Cardiac septum (tissue), 1 donor: ENCODE measurements at regions not wholly inside any gene's neighbourhood (a gene's known extent, or its start where the extent isn't known, plus 50 kb on each side); places are given as distances from the start of the nearest gene placed in this dataset.

Source experiments
- DNase-seq: peaks from one replicate; pipeline ENCODE4 v3.0.0-alpha.2; 2020; ENCODE audit warnings: low spot score
- intact Hi-C: fragments of 100-400 bp; cut with DNase I; formaldehyde crosslinking; loops from one replicate; pipeline ENCODE4 v1.14.0; 2022
- donor health status: DM: no; HTN: no; CAD: no.

- no peak for DNase-seq
These were observed 1703.1 kb upstream of the FLRT2 start for GRCh38 chr14:83826838-83827237.

GRCh38 chr14:83827383-83827782 lies 1702.6 kb upstream of the FLRT2 start:
- intact Hi-C loops, result no loop called here

More at GRCh38 chr14:83826838-83827237, 1703.1 kb upstream of the FLRT2 start:
- intact Hi-C loops, result no loop called here

GRCh38 chr14:83828406-83828805 lies 1701.5 kb upstream of the FLRT2 start:
- intact Hi-C loops, result no loop called here
- DNase-seq, result no peak

More at GRCh38 chr14:83827383-83827782, 1702.6 kb upstream of the FLRT2 start:
- DNase-seq, result no peak

- intact Hi-C loops, result no loop called here
- DNase-seq, result no peak
These were observed 1699.6 kb upstream of the FLRT2 start for GRCh38 chr14:83830316-83830715.

GRCh38 chr14:83838226-83838625 lies 1691.7 kb upstream of the FLRT2 start:
- intact Hi-C loops, result no loop called here

GRCh38 chr14:83842547-83842946 lies 1687.4 kb upstream of the FLRT2 start:
- no peak for DNase-seq
- intact Hi-C loops, result no loop called here

More at GRCh38 chr14:83838226-83838625, 1691.7 kb upstream of the FLRT2 start:
- DNase-seq, result no peak

- intact Hi-C loops, result no loop called here
- no peak for DNase-seq
These were observed 1682.8 kb upstream of the FLRT2 start for GRCh38 chr14:83847102-83847501.

GRCh38 chr14:83850092-83850491 lies 1679.9 kb upstream of the FLRT2 start:
- DNase-seq, result no peak
- intact Hi-C loops, result no loop called here

GRCh38 chr14:83856334-83856733 lies 1673.6 kb upstream of the FLRT2 start:
- DNase-seq, result no peak
- intact Hi-C loops, result no loop called here

- no peak for DNase-seq
- intact Hi-C loops, result no loop called here
These were observed 1669.3 kb upstream of the FLRT2 start for GRCh38 chr14:83860631-83861155.

- DNase-seq, result no peak
- intact Hi-C loops, result no loop called here
These were observed 1666.7 kb upstream of the FLRT2 start for GRCh38 chr14:83863042-83863774.

- intact Hi-C loops, result no loop called here
- DNase-seq, result no peak
These were observed 1665.8 kb upstream of the FLRT2 start for GRCh38 chr14:83864106-83864505.

- intact Hi-C loops, result no loop called here
- no peak for DNase-seq
These were observed 1662.2 kb upstream of the FLRT2 start for GRCh38 chr14:83867566-83868225.

GRCh38 chr14:83870546-83871270 lies 1659.2 kb upstream of the FLRT2 start:
- intact Hi-C loops, result no loop called here
- no peak for DNase-seq

- no peak for DNase-seq
- intact Hi-C loops, result no loop called here
These were observed 1656.3 kb upstream of the FLRT2 start for GRCh38 chr14:83873669-83874068.

GRCh38 chr14:83874662-83875061 lies 1655.3 kb upstream of the FLRT2 start:
- intact Hi-C loops, result no loop called here
- no peak for DNase-seq

GRCh38 chr14:83883732-83884131 lies 1646.2 kb upstream of the FLRT2 start:
- no peak for DNase-seq
- intact Hi-C loops, result no loop called here

- no peak for DNase-seq
- intact Hi-C loops, result no loop called here
These were observed 1644.1 kb upstream of the FLRT2 start for GRCh38 chr14:83885837-83886293.

- DNase-seq, result no peak
- intact Hi-C loops, result no loop called here
These were observed 1642.1 kb upstream of the FLRT2 start for GRCh38 chr14:83887866-83888265.

- no peak for DNase-seq
- intact Hi-C loops, result no loop called here
These were observed 1636.5 kb upstream of the FLRT2 start for GRCh38 chr14:83893447-83893846.
